Sciatic nerve (tissue), 2 donors: ENCODE measurements at regions not wholly inside any gene's neighbourhood (a gene's known extent, or its start where the extent isn't known, plus 50 kb on each side); places are given as distances from the start of the nearest gene placed in this dataset.
"Not testable (repeated sequence)": the region's sequence is repeated elsewhere in the genome, so short reads cannot be mapped to it uniquely, and the experiment has no call there.

Experiments
- ATAC-seq: fragments of 200-7000 bp; cut with Tn5 transposase; one replicate; pipeline ENCODE4 v1.9.1; 2020; ENCODE audit warnings: mild to moderate bottlenecking, moderate library complexity
- DNase-seq: peaks from one replicate; pipeline ENCODE4 v3.0.0-alpha.2; 2020; ENCODE audit warnings: low spot score
- intact Hi-C: fragments of 100-400 bp; cut with DNase I; formaldehyde crosslinking; loops from one replicate; pipeline ENCODE4 v1.14.2; 2022
- donor health status: DM: no; HTN: no; CAD: no.
- donor health status: DM: no; HTN: no; CAD: no.

DNA sequence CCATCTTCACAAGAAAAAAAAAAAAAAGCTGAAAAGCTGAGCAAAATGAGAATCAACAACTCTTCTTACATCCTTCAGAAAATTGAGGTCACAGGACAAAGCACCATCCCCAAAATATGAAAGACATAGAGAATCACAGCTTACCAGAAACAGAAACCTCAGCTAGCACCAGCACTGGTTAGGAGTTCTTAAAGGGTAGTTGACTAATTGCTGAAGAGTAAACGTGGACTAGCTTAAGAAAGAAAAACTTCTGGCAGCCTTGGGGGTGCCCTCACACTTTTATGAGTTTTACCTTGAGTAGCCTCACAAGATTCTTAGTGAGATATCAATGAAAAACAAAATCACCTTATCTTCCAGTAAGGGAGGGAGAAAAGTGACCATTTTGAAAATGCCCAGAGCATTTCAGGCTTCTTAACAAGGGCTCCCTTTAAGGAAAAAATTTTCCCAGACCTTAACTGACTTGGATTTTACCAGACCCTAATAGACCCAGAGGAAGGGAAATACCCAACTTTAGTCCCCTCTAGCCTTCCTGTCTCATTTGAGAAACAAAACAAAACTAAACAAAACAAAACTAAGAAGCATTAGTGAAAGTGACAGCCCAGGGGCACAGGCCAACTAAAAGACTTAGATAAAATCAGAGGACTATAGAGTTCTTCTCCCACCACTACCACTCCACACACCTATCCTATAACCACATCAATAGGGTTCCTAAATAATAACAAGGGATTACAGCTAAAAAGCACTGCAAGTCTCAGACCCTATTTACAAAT, 888.6 kb downstream of the DIAPH3 start:
- intact Hi-C loops, result no loop called here
- ATAC-seq, result no peak
- DNase-seq, result no peak

DNA sequence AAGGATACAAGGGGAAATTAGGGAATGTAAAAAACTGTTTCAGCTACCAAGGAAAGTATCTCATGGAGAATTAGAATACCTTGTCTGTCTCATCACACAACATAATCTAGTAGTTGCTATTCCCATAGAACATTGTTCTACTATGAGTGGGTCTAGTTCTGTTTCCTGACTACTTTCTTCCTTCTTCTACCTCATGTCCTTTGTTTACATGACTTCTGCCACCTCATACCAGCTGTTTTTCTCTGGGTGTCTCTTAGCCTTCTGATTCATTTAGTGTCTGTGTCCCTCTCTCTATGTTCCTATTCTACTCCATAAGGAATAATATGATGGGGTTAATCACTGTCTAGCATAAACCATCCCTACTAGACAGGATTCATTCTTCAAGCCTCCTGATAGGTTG, 887.3 kb downstream of the DIAPH3 start:
- intact Hi-C loops, result no loop called here
- ATAC-seq, result no peak
- DNase-seq, result no peak

DNA sequence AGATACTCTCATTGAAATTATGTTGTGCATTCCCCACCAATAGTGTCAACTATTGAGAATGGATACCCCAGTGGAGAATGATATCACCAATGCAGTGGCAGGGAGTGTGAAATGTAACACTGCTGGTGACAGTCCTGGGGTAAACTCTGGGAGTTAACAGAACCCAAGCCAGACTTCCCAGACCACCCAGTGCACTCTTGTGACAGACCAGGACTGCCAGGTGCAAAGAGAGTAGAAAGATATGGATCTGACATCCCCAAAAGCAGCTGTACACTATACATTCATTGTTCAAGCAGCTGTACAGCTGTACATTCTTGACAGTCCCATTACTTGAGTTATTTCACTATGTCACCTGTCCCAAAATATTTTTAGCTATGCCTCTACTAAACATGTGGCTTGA, 886.6 kb downstream of the DIAPH3 start:
- intact Hi-C loops, result no loop called here
- DNase-seq (no peak), ATAC-seq (no peak)

DNA sequence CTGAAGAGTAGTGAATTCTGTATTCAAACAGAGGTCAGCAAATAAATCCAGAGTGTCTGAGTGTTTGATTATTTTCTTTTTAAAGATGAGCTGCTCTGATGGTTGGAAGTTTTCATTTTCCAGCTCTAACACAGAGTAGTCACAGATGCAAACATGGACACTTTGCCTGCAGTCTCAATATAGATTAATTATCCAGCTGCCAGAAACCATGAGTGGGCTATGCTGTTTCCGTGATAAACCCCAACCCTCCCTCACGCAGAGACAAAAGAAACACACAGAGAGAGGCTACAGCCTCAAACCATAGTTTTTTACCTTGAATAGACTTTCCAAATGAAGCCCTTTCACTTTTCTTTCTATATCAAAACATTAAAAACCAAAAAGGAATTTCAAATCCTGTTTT, 884.7 kb downstream of the DIAPH3 start:
- ATAC-seq (no peak), DNase-seq (no peak)
- intact Hi-C loops, result no loop called here

DNA sequence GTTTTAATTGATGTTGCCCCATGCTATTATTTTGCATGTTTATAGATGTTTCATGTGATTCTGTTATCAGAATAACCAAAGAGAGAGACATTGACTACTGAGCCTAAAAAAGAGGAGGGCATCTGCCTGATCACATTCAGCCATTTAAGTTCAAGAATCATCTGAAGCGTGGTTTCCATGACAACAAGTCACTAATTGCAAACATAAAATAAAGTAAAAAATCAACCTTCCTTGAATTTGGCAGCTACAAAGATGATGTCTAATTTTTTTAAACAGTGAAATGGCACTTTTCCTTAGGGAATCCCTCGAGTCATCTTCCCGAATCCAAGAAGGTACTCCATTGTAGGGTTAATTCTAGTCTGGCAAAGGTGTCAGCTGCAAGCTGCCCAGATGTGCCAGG, 884.2 kb downstream of the DIAPH3 start:
- DNase-seq, result no peak
- ATAC-seq, result no peak
- intact Hi-C loops, result no loop called here

DNA sequence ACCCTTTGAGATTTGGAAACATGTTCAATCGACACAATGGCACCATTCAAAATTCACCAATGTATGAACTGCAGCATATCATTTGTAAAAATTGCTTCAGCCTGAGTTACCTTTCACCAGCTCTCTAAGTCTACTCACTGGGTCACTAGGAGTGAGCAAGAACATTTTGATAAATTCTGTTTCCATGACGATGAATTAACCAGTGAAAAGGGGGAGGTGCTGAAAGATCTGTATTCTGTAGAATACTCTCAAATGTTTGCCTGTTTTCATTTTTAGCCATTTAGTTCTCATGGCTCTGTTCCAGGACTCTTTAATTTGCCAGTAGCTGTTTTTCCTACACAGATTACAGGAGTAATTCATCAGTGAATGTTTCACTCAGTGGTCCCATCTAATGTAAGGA, 883.4 kb downstream of the DIAPH3 start:
- intact Hi-C loops, result no loop called here
- DNase-seq (no peak), ATAC-seq (no peak)

DNA sequence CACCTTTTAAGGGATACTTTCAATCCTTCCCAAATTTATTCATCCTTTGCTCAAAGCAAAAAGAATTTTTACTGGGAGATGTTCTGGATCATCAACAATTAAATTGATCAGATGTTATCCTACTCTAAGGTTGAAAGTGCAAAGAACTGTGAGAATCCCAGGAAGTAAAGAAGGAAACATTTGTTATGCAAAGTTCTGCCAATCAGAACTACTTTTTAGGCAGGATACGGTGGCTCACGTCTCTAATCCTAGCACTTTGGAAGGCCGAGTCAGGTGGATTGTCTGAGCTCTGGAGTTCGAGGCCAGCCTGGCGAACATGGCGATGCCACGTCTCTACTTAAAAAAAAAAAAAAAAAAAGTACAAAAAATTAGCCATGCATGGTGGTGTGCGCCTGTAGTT, 882.3 kb downstream of the DIAPH3 start:
- DNase-seq (no peak), ATAC-seq (no peak)
- intact Hi-C loops, result no loop called here

DNA sequence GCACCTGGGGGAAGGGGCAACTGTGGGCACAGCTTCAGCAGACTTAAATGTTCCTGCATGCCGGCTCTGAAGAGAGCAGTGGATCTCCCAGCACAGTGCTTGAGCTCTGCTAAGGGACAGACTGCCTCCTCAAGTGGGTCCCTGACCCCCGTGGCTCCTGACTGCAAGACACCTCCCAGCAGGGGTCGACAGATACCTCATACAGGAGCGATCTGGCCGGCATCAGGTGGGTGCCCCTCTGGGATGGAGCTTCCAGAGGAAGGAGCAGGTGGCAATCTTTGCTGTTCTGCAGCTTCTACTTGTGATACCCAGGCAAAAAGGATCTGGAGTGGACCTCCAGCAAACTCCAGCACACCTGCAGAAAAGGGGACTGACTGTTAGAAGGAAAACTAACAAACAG, 871.5 kb downstream of the DIAPH3 start:
- intact Hi-C loops, ATAC-seq, DNase-seq: not testable (repeated sequence)

DNA sequence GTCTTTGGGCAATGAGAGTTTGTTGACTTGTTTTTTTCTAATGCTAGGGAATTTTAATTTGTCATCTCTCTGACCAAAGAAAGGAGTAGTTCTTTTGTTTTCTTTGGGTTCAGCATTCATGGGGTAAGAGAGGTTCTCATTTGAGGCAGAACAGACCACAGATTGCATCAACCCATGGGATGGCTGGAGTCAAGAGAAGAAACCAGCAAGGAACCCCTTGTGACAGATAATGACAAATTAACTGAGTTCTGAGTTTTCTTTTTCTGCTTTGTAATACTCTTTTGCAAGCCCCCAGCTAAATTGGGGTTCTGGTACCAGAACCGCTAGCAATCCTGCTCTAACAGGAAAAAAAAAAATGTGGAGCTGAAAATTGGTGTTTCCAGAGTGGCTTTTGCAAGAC, 864.1 kb downstream of the DIAPH3 start:
- intact Hi-C loops, result no loop called here
- DNase-seq, result no peak
- no peak for ATAC-seq

DNA sequence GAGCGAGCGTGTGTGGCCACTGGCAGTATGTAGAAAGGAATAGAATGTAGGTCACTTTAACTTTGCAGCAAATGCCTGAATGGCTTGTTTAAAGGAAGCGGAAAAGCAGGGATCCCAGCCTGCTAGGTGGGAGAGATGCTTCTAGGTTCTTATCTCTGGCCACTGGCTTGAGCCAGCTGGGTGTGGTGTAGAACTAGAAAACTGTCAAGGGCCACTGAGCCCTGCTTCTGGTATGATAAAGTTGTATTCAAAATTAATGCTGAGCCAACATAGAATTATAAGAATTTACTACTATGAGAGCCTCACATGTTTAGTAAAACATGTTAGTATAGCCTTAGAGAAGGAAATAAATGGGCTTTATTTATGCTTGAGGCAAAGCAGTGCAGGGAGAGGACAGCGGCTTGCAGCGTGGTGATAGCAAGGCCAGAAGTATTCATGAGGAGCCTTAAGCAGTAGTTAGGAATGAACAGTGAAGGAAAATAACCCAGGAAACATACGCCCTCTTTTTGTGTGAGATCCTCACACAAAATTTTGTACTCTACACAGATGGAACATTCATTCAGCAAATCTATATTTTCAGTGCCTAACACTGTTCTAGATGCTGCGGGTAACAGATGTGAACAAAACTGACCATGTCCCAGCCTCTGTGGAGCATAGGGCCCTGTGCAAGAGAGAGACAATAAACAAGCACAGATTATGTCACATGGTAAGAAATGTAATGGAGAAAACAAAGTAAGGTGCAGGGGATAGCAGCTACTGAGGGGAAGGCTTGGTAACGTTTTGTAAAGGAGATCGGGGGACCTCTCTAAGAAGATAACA, 863.2 kb downstream of the DIAPH3 start:
- intact Hi-C loops, result no loop called here
- ATAC-seq (no peak), DNase-seq (no peak)

DNA sequence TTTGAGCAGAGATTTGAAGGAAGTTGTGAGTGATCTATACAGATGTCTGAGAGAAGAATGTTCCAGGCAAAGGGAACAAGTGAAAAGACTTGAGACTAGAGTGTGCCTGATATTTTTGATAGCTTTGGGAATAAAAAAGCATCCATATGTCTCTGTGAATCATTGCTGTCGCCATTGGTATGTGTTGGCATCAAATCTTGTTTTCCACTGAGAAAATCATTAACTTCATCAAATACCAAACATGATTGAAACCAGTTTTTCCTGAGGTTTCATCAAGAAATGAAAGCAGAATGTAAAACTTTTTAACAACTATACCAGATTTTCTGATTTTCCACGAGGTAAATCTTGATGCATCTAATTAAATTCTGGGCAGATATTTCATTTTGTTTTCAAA, 862.6 kb downstream of the DIAPH3 start:
- ATAC-seq, result no peak
- intact Hi-C loops, result no loop called here
- no peak for DNase-seq

DNA sequence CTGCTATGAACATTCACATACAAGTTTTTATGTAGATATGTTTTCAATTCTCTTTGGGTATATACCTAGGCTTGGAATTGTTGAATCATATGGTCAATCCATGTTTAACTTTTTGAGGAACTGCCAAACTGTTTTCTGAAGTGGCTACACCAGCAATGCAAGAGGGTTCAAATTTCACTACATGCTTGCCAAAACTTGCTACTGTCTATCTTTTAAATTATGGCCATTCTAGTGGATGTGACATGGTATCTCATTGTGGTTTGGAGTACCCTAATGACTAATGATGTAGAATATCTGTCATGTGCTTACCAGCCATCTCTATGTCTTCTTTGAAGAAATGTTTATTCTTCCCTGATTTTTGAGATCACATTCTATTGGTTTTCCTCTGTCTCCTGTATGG, 860.3 kb downstream of the DIAPH3 start:
- intact Hi-C loops, result no loop called here
- DNase-seq, result no peak
- ATAC-seq, result no peak

DNA sequence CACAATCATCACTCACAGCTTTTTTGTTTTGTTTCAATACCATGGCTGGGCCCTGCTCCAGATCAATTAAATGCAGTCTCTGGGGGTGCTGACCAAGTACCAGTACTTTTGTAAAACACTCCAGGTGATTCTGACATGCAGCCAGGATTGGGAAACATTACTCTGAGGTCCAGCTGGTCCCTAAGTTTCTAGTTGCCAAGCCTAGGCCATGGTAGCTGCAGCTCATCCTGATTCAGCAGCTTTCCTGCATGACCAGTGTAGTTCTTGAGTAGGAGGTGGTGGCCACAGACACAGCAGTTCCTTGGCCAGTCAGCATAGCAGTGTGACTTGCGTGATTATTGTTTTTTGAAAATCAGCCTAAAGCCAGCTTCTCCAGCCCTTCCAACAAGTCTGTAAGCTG, 859.1 kb downstream of the DIAPH3 start:
- intact Hi-C loops, result no loop called here
- DNase-seq, result no peak
- ATAC-seq, result no peak

DNA sequence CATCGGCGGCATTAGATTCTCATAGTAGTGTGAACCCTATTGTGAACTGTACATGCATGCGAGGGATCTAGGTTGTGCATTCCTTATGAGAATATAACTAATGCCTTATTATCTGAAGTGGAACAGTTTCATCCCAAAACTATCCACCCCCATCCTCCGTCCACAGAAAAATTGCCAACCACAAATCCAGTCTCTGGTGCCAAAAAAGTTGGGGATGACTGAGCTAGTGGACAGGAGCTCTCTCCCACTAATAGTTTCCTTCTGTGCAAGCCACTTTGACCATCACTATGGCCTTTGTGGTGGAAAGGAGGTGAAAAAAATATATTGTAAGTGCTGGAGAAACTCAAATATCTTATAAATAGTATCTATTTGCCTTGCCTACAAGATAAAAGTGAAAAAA, 857.8 kb downstream of the DIAPH3 start:
- DNase-seq (no peak), ATAC-seq (no peak)
- intact Hi-C loops, result no loop called here

DNA sequence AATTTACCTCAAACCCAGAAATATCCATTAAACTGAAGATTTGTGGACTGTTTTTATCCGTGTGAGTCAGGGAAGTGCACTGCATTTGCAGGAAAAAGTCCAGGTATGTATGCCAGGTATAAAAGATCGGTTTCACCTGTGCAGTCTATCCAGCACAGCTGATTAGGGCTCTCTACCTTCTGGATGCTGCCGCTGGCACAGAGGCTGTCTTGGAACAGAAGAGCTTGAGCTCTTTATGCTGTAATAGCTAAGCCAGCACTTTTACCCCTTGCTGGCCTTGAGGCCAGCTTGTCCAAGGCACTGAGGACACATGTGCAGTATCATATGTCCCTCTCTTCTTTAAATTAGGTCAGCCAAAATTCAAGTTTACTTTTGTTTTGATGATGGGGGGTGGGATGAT, 851.0 kb downstream of the DIAPH3 start:
- ATAC-seq (no peak), DNase-seq (no peak)
- intact Hi-C loops, result no loop called here

DNA sequence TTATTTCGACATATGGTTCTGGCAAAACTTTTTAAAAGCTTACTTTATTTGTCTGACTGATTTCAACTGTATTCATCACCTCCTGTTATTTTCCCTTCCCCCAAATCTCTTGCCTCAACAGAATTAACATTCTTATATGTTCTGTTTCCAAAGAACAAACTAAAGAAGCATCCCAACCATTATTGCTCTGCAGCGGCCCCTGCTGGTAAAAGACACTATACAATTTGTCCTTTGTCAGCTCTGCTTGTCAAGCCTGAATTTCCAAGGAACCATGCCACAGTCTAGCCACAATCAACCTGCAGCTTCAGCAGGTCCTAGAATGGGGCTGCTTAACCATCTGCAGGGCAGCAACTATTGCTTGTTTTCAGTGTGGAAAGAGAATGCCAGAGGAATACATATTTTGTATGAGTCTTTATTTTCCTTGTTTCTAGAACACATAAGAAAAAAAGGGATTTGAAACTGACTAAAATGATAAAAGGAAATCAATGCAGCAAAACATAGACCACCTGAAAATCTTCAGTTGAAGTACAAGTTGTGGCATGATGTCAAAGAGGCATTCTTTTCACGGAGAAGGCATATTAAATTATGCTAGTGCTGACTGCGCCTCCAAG, 845.3 kb downstream of the DIAPH3 start:
- intact Hi-C loops, result no loop called here
- no peak for ATAC-seq

DNA sequence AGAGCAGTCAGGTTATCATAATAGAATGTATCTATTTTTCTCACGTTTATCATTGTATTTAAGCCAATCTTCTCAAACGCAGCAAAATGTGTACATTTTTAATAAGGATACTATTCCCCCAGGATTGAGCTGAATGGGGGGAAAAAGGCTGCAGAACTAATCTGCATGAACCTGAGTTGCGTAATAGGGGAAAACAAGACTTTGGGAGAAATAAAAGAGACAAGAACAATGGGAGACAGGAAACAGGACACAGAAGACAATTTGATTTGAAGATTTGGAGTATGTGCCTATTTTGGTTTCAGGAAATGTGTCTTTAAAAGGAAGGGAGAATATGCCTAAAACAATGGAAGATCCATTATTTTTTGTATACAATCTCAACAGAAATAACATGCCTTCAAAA, 844.5 kb downstream of the DIAPH3 start:
- no peak for DNase-seq
- intact Hi-C loops, result no loop called here
- no peak for ATAC-seq

More for the DNA sequence above, 845.3 kb downstream of the DIAPH3 start:
- DNase-seq, result peak; percentile 83

DNA sequence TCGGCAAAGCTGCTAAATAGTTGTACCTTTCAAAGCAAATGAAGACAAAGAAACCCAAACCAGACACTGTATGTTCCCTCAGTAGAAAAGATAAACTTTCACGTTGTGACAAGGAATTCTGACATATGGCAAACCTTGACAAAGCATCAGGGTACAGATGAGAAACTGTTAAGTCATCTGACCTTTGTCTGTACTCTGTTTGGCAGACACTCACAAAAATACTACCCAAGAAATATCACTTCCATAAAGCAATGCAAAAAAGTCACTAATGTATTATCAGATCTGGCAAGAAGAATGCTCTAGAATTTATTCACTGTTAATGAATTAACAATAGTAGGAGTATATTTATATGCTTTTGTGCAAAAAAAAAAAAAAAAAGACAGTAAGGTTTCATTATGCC, 843.7 kb downstream of the DIAPH3 start:
- ATAC-seq (no peak), DNase-seq (no peak)
- intact Hi-C loops, result no loop called here

DNA sequence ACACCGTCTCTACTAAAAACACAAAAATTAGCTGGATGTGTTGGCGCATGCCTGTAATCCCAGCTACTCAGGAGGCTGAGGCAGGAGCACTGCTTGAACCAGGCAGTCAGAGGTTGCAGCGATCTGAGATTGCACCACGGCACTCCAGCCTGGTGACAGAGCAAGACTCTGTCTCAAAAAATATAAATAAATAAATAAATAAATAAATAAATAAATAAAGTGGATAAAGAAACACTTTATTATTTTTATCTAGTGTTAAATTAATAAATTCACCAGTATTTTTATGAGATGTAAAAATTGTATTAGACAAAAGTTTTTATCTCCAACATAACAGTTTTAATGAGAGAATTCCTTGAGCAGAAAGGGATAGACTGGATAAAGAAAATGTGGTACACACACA, 839.3 kb downstream of the DIAPH3 start:
- DNase-seq, intact Hi-C loops, ATAC-seq: not testable (repeated sequence)

DNA sequence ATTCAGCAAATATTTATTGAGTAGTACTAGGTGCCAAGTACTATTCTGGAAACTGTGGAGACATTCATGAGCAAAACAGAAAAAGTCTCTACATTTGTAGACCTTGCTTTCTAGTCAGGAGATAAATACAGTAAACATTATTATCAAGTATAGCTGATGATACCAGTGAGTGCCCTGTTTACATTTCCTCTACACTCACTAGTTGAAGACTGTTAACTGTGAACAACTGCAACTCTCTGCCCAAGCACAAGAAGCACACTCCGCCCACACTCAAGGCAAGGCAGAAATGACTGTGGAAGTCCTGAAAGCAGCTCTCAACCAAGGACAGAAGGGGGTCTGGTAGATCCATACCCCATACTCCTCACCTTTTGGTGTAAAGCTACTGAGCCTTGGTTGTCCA, 837.0 kb downstream of the DIAPH3 start:
- ATAC-seq (no peak), DNase-seq (no peak)
- intact Hi-C loops, result no loop called here
